NB4 (cell line): ENCODE measurements at regions not wholly inside any gene's neighbourhood (a gene's known extent, or its start where the extent isn't known, plus 50 kb on each side); places are given as distances from the start of the nearest gene placed in this dataset.

Experiments
- MYC ChIP-seq: IDR thresholded peaks from 2 replicates; pipeline ENCODE4 v1.6.1; 2011; ENCODE audit warnings: low read depth, low read length
- POLR2A ChIP-seq: IDR thresholded peaks from 2 replicates; pipeline ENCODE4 v1.6.1; 2011; ENCODE audit warnings: mild to moderate bottlenecking; ENCODE audit not compliant: insufficient read length; ENCODE audit errors: extremely low read depth
- TF ChIP-seq, protein P1 (sequence below): IDR thresholded peaks from one replicate; pipeline ENCODE4 v1.5.1; 2012; ENCODE audit warnings: low read depth, low read length
- TF ChIP-seq, protein P2 (sequence below): IDR thresholded peaks from 2 replicates; pipeline ENCODE4 v1.6.1; 2011; ENCODE audit warnings: low read depth, low read length

DNA sequence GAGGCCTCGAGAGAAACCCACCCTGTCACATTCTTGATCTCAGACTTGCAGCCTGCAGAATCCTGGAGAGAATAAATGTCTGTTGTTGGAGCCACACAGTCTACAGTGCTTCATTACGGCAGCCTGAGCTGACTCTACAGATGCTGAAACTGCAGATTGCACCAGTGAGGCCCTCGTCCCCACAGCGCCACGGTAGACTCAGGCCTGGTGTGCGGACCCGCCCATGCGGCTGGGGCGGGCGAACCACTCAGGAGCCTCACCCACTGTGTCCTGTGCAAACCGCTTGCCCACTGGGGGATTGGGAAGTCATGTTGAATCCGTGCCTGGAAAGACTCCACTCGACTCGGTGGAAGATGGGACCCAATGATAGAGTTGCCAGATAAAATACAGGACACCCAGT, 125.2 kb upstream of the COPS8 start:
- TF ChIP-seq, protein P1, sequence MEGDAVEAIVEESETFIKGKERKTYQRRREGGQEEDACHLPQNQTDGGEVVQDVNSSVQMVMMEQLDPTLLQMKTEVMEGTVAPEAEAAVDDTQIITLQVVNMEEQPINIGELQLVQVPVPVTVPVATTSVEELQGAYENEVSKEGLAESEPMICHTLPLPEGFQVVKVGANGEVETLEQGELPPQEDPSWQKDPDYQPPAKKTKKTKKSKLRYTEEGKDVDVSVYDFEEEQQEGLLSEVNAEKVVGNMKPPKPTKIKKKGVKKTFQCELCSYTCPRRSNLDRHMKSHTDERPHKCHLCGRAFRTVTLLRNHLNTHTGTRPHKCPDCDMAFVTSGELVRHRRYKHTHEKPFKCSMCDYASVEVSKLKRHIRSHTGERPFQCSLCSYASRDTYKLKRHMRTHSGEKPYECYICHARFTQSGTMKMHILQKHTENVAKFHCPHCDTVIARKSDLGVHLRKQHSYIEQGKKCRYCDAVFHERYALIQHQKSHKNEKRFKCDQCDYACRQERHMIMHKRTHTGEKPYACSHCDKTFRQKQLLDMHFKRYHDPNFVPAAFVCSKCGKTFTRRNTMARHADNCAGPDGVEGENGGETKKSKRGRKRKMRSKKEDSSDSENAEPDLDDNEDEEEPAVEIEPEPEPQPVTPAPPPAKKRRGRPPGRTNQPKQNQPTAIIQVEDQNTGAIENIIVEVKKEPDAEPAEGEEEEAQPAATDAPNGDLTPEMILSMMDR: no peak
- TF ChIP-seq POLR2A (no peak), MYC (no peak)
- TF ChIP-seq, protein P2, sequence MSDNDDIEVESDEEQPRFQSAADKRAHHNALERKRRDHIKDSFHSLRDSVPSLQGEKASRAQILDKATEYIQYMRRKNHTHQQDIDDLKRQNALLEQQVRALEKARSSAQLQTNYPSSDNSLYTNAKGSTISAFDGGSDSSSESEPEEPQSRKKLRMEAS: no peak
